IMR-90 (cell line): ENCODE measurements at regions not wholly inside any gene's neighbourhood (a gene's known extent, or its start where the extent isn't known, plus 50 kb on each side); places are given as distances from the start of the nearest gene placed in this dataset.

Source experiments
- ATAC-seq: fragments of 200-7000 bp; cut with Tn5 transposase; 2 replicates; pipeline ENCODE4 v1.9.1; 2020; ENCODE audit warnings: low read depth, mild to moderate bottlenecking, moderate library complexity
- BruUV-seq: library from RNA; stranded (reverse); fragments of 400-500 nt; replicated peaks from 2 replicates; lab custom pipeline; 2021; lab: Mats Ljungman, UMichigan
- CTCF ChIA-PET: fragments of 300-600 bp; formaldehyde crosslinking; extraction: SDS; loops from one replicate; lab custom pipeline; 2021; ENCODE audit warnings: antibody characterized with exemption; lab: Yijun Ruan, JAX
- POLR2A ChIA-PET: fragments of 300-600 bp; sonication (Branson Sonifier 250); formaldehyde crosslinking; loops from one replicate; lab custom pipeline; 2022; ENCODE audit warnings: antibody characterized with exemption; ENCODE audit not compliant: unreplicated experiment; lab: Charles Lee
- DNase-seq: peaks from one replicate; pipeline ENCODE4 v3.0.0; 2013
- H2AFZ ChIP-seq: replicated peaks from 2 replicates; pipeline ENCODE3; 2013; ENCODE audit warnings: low read length, mild to moderate bottlenecking; ENCODE audit not compliant: poor library complexity
- H2AK5ac ChIP-seq: 2 replicates; pipeline ENCODE4 v1.6.1; 2013; ENCODE audit warnings: low read depth, low read length, inconsistent platforms
- H2AK9ac ChIP-seq: replicated peaks from 2 replicates; pipeline ENCODE3; 2013; ENCODE audit warnings: mild to moderate bottlenecking, low read depth, low read length, moderate library complexity; ENCODE audit not compliant: poor library complexity
- H2BK120ac ChIP-seq: 2 replicates; pipeline ENCODE4 v1.6.1; 2013; ENCODE audit warnings: low read depth, low read length, inconsistent platforms
- H2BK15ac ChIP-seq: 3 replicates; pipeline ENCODE4 v1.6.1; 2013; ENCODE audit warnings: low read depth, low read length, inconsistent platforms
- H2BK20ac ChIP-seq: 2 replicates; pipeline ENCODE4 v1.6.1; 2013; ENCODE audit warnings: low read depth, mild to moderate bottlenecking, inconsistent platforms, low read length, moderate library complexity
- H2BK5ac ChIP-seq: 2 replicates; pipeline ENCODE4 v1.6.1; 2013; ENCODE audit warnings: mild to moderate bottlenecking, low read depth, low read length, inconsistent platforms; ENCODE audit not compliant: poor library complexity, severe bottlenecking
- H3K14ac ChIP-seq: replicated peaks from 2 replicates; pipeline ENCODE4 v1.6.1; 2013; ENCODE audit warnings: low read depth, low read length, inconsistent platforms
- H3K18ac ChIP-seq: 2 replicates; pipeline ENCODE4 v1.6.1; 2013; ENCODE audit warnings: low read depth, low read length, control low read depth
- H3K23ac ChIP-seq: 2 replicates; pipeline ENCODE4 v1.6.1; 2013; ENCODE audit warnings: low read depth, low read length, inconsistent platforms
- H3K27ac ChIP-seq: 2 replicates; pipeline ENCODE4 v1.5.1; 2013; ENCODE audit warnings: mild to moderate bottlenecking, control low read depth, low read length; ENCODE audit not compliant: insufficient read depth
- H3K27me3 ChIP-seq: 2 replicates; pipeline ENCODE4 v1.6.1; 2013; ENCODE audit warnings: low read length; ENCODE audit not compliant: control insufficient read depth, insufficient read depth
- H3K36me3 ChIP-seq: 2 replicates; pipeline ENCODE4 v1.6.1; 2013; ENCODE audit warnings: low read length, mixed read lengths; ENCODE audit not compliant: control insufficient read depth, insufficient read depth
- H3K4ac ChIP-seq: 2 replicates; pipeline ENCODE4 v1.6.1; 2013; ENCODE audit warnings: low read depth, low read length, inconsistent platforms
- H3K4me1 ChIP-seq: 2 replicates; pipeline ENCODE4 v1.6.1; 2013; ENCODE audit warnings: low read length, mixed read lengths; ENCODE audit not compliant: control insufficient read depth, insufficient read depth
- H3K4me2 ChIP-seq: 2 replicates; pipeline ENCODE4 v1.6.1; 2013; ENCODE audit warnings: low read depth, mild to moderate bottlenecking, control low read depth, low read length, moderate library complexity
- H3K4me3 ChIP-seq: 2 replicates; pipeline ENCODE4 v1.5.1; 2013; ENCODE audit warnings: low read depth, mild to moderate bottlenecking, control low read depth, low read length, moderate library complexity; ENCODE audit not compliant: insufficient read depth
- H3K56ac ChIP-seq: 2 replicates; pipeline ENCODE4 v1.6.1; 2013; ENCODE audit warnings: low read length, inconsistent platforms; ENCODE audit not compliant: insufficient read depth; ENCODE audit errors: extremely low read depth
- H3K79me1 ChIP-seq, 2 experiments: 2 replicates each; pipeline ENCODE4 v1.6.1; 2013; ENCODE audit warnings: low read length in 2 of 2, inconsistent platforms in 1 of 2, low read depth in 1 of 2
- H3K9ac ChIP-seq: 2 replicates; pipeline ENCODE4 v1.6.1; 2013; ENCODE audit warnings: low read depth, low read length, control low read depth
- H3K9me1 ChIP-seq: 2 replicates; pipeline ENCODE4 v1.6.1; 2013; ENCODE audit warnings: low read length, inconsistent platforms; ENCODE audit not compliant: insufficient read depth
- H3K9me3 ChIP-seq: 2 replicates; pipeline ENCODE4 v1.6.1; 2013; ENCODE audit warnings: low read length; ENCODE audit not compliant: control insufficient read depth, insufficient read depth
- H4K20me1 ChIP-seq: 2 replicates; pipeline ENCODE4 v1.6.1; 2013; ENCODE audit warnings: low read length, inconsistent platforms; ENCODE audit not compliant: insufficient read depth
- H4K5ac ChIP-seq: 2 replicates; pipeline ENCODE4 v1.6.1; 2013; ENCODE audit warnings: mild to moderate bottlenecking, low read depth, low read length, control low read depth
- H4K8ac ChIP-seq, 2 experiments: 2 replicates each; pipeline ENCODE4 v1.6.1; 2013; ENCODE audit warnings: low read depth in 2 of 2, low read length in 2 of 2, control low read depth in 1 of 2, inconsistent platforms in 1 of 2
- H4K91ac ChIP-seq: 2 replicates; pipeline ENCODE4 v1.6.1; 2013; ENCODE audit warnings: low read depth, low read length, inconsistent platforms; ENCODE audit not compliant: insufficient read depth
- FOS ChIP-seq: fragments of 150-350 bp; IDR thresholded peaks from 2 replicates; pipeline ENCODE4 v1.6.1; 2016; ENCODE audit warnings: low read depth, low read length
- MAFK ChIP-seq: IDR thresholded peaks from 2 replicates; pipeline ENCODE4 v1.6.1; 2012; ENCODE audit warnings: low read depth, low read length, improper control_type of control experiment
- MXI1 ChIP-seq: IDR thresholded peaks from 2 replicates; pipeline ENCODE4 v1.6.1; 2012; ENCODE audit warnings: low read depth, mild to moderate bottlenecking, low read length, moderate library complexity, borderline replicate concordance
- NFE2L2 ChIP-seq: fragments of 150-350 bp; IDR thresholded peaks from 2 replicates; pipeline ENCODE4 v1.6.1; 2016; ENCODE audit warnings: low read depth, mild to moderate bottlenecking, low read length
- RFX5 ChIP-seq: IDR thresholded peaks from 2 replicates; pipeline ENCODE4 v1.8.0; 2012; ENCODE audit warnings: low read depth, mild to moderate bottlenecking, low read length, moderate library complexity
- WGBS, 2 experiments: methylation state at CpG; one replicate each; pipeline versions ENCODE4 v1.1.5 to v1.1.7; 2013; ENCODE audit warnings: missing lambda C conversion rate in 2 of 2; ENCODE audit not compliant: insufficient read length in 1 of 2; ENCODE audit errors: extremely low coverage in 2 of 2; 5-methylcytosine and 5-hydroxymethylcytosine counted together
- dilution Hi-C: fragments of 300-500 bp; cut with HindIII; formaldehyde crosslinking; loops from one replicate; pipeline ENCODE4 v1.14.3; 2018; ENCODE audit warnings: low sequenced_read_pairs; ENCODE audit not compliant: unreplicated experiment
- in situ Hi-C: fragments of 300-500 bp; cut with MboI; formaldehyde crosslinking; loops from 3 replicates; pipeline ENCODE4 v1.14.3; 2019; ENCODE audit warnings: low sequenced_read_pairs, inconsistent platforms, mixed read lengths
- intact Hi-C: fragments of 100-400 bp; cut with micrococcal nuclease; formaldehyde crosslinking; loops from 2 replicates; pipeline ENCODE4 v1.10.0; 2022
- TF ChIP-seq, protein P1 (sequence below): fragments of 150-350 bp; IDR thresholded peaks from 2 replicates; pipeline ENCODE4 v1.6.1; 2016; ENCODE audit warnings: low read depth, mild to moderate bottlenecking, low read length, moderate library complexity, borderline replicate concordance

DNA sequence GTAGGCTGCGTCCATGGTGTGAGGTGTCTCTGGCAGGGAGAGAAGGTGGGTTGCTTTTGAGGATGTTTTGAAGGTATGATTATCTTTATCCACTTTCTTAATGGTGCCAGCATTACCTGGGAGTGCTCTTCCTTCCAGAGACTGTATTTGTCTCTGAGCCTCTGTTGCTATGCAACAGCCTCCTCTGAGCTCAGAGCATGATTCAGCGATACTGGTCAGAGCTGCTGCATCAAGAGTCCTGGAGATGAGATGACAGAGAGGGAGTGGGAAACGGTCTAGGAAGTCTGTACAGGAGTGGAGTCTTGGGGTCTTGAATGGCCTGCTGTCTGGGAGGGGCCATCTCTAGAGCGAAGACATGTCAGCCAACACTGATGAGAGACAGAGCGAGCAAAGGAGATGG, 104.4 kb upstream of the RAB40AL start:
- intact Hi-C loops (no loop called here), in situ Hi-C loops (no loop called here), dilution Hi-C loops (no loop called here)
- H2AK9ac ChIP-seq: no peak overlapping the region
- no peak overlapping the region for H3K4ac ChIP-seq
- H2BK5ac ChIP-seq: no peak overlapping the region
- H3K36me3 ChIP-seq: 0 out of 2 replicates have a peak, but pooled peaks cover 2% of the 10 kb centered on the region
- peak; percentile 77 for DNase-seq
- H3K23ac ChIP-seq: no peak overlapping the region
- H3K14ac ChIP-seq: no peak overlapping the region
- peak; percentile 79 for ATAC-seq
- H2BK15ac ChIP-seq: no peak overlapping the region
- H2AK5ac ChIP-seq: no peak overlapping the region
- no peak overlapping the region for H4K5ac ChIP-seq
- H3K27me3 ChIP-seq: no peaks in the 10 kb centered on the region; the same call in 1 of the 2 replicates
- no peak overlapping the region for H2BK20ac ChIP-seq
- no peaks in the 10 kb centered on the region for H3K4me1 ChIP-seq
- no TSS peak for BruUV-seq
- H2AFZ ChIP-seq: no peak overlapping the region
- ChIA-PET CTCF (no interaction called here), POLR2A (no interaction called here)
- H2BK120ac ChIP-seq: no peak overlapping the region
- H4K8ac ChIP-seq: no peak overlapping the region
- H3K9me1 ChIP-seq: peaks cover 5% of the 10 kb centered on the region; the same call in 1 of the 2 replicates
- H3K27ac ChIP-seq: 0 out of 2 replicates have a peak overlapping the region, but pooled peaks have one; percentile 37
- no peak overlapping the region for H3K4me3 ChIP-seq
- no peaks in the 10 kb centered on the region for H3K9me3 ChIP-seq
- TF ChIP-seq RFX5 (no peak), NFE2L2 (peak; percentile 91), MXI1 (no peak), FOS (no peak), MAFK (peak; percentile 37; the same call in 1 of the 2 replicates)
- TF ChIP-seq, protein P1, sequence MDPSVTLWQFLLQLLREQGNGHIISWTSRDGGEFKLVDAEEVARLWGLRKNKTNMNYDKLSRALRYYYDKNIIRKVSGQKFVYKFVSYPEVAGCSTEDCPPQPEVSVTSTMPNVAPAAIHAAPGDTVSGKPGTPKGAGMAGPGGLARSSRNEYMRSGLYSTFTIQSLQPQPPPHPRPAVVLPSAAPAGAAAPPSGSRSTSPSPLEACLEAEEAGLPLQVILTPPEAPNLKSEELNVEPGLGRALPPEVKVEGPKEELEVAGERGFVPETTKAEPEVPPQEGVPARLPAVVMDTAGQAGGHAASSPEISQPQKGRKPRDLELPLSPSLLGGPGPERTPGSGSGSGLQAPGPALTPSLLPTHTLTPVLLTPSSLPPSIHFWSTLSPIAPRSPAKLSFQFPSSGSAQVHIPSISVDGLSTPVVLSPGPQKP: no peak
- H4K91ac ChIP-seq: no peak overlapping the region
- no peak overlapping the region for H3K56ac ChIP-seq
- 60% methylated on average over 1 of the region's 5 CpGs; no CpG with 5 or more reads in 1 of the 2 experiments for WGBS, 2 experiments
- H3K4me2 ChIP-seq: no peak overlapping the region
- no peak overlapping the region for H3K18ac ChIP-seq
- H3K79me1 ChIP-seq: no peaks in the 10 kb centered on the region
- H4K20me1 ChIP-seq: no peaks in the 10 kb centered on the region
- H3K9ac ChIP-seq: no peak overlapping the region
